ENCODE measurements at regions not wholly inside any gene's neighbourhood (a gene's known extent, or its start where the extent isn't known, plus 50 kb on each side); places are given as distances from the start of the nearest gene placed in this dataset.

- Histone ChIP-seq H3K27me3 (no peaks in the 10 kb centered on the region), H3K9me3 (replicated peaks) (no peaks in the 10 kb centered on the region), H3K4me1 (no peaks in the 10 kb centered on the region)
Measured at GRCh38 chr6:20326422-20326728, 75.3 kb upstream of the E2F3 start.

GRCh38 chr6:20327141-20327540, 74.5 kb upstream of the E2F3 start:
- no peaks in the 10 kb centered on the region for H3K9me3 ChIP-seq (replicated peaks)
- no peaks in the 10 kb centered on the region for H3K27me3 ChIP-seq
- H3K4me1 ChIP-seq, result no peaks in the 10 kb centered on the region
- no peak overlapping the region for H3K4me3 ChIP-seq
- H3K36me3 ChIP-seq, result no peaks in the 10 kb centered on the region
- DNase-seq, result no peak
- H3K27ac ChIP-seq, result no peak overlapping the region

More at GRCh38 chr6:20326422-20326728, 75.3 kb upstream of the E2F3 start:
- no peak overlapping the region for H3K27ac ChIP-seq
- DNase-seq, result no peak
- no peaks in the 10 kb centered on the region for H3K36me3 ChIP-seq
- no peak overlapping the region for H3K4me3 ChIP-seq

GRCh38 chr6:20328266-20328923, 73.3 kb upstream of the E2F3 start:
- Histone ChIP-seq H3K9me3 (replicated peaks) (no peaks in the 10 kb centered on the region), H3K27ac (no peak overlapping the region), H3K4me3 (no peak overlapping the region), H3K4me1 (no peaks in the 10 kb centered on the region), H3K36me3 (no peaks in the 10 kb centered on the region), H3K27me3 (no peaks in the 10 kb centered on the region)
- DNase-seq, result no peak

GRCh38 chr6:20328924-20329300, 72.8 kb upstream of the E2F3 start:
- no peak overlapping the region for H3K4me3 ChIP-seq
- H3K9me3 ChIP-seq (replicated peaks), result no peaks in the 10 kb centered on the region
- H3K36me3 ChIP-seq, result no peaks in the 10 kb centered on the region
- no peak for DNase-seq
- H3K4me1 ChIP-seq, result no peaks in the 10 kb centered on the region
- no peaks in the 10 kb centered on the region for H3K27me3 ChIP-seq
- no peak overlapping the region for H3K27ac ChIP-seq

- Histone ChIP-seq H3K27ac (no peak overlapping the region), H3K36me3 (no peaks in the 10 kb centered on the region), H3K4me3 (no peak overlapping the region), H3K9me3 (replicated peaks) (no peaks in the 10 kb centered on the region), H3K4me1 (no peaks in the 10 kb centered on the region), H3K27me3 (no peaks in the 10 kb centered on the region)
- DNase-seq, result no peak
Measured at GRCh38 chr6:20331042-20331441, 70.6 kb upstream of the E2F3 start.

- Histone ChIP-seq H3K27me3 (no peaks in the 10 kb centered on the region), H3K27ac (no peak overlapping the region)
- DNase-seq, result no peak
Measured at GRCh38 chr6:20331625-20332024, 70.1 kb upstream of the E2F3 start.

GRCh38 chr6:20332441-20333006, 69.2 kb upstream of the E2F3 start:
- Histone ChIP-seq H3K4me3 (no peak overlapping the region), H3K36me3 (no peaks in the 10 kb centered on the region), H3K27me3 (no peaks in the 10 kb centered on the region), H3K4me1 (no peaks in the 10 kb centered on the region), H3K9me3 (replicated peaks) (no peaks in the 10 kb centered on the region), H3K27ac (no peak overlapping the region)
- no peak for DNase-seq

More at GRCh38 chr6:20331625-20332024, 70.1 kb upstream of the E2F3 start:
- Histone ChIP-seq H3K4me1 (no peaks in the 10 kb centered on the region), H3K36me3 (no peaks in the 10 kb centered on the region), H3K4me3 (no peak overlapping the region), H3K9me3 (replicated peaks) (no peaks in the 10 kb centered on the region)

- Histone ChIP-seq H3K9me3 (replicated peaks) (no peaks in the 10 kb centered on the region), H3K27ac (no peak overlapping the region), H3K4me1 (no peaks in the 10 kb centered on the region)
Measured at GRCh38 chr6:20333721-20334269, 67.9 kb upstream of the E2F3 start.

GRCh38 chr6:20334334-20334733, 67.3 kb upstream of the E2F3 start:
- no peak for DNase-seq
- H3K27ac ChIP-seq, result no peak overlapping the region

More at GRCh38 chr6:20333721-20334269, 67.9 kb upstream of the E2F3 start:
- no peak for DNase-seq
- Histone ChIP-seq H3K4me3 (no peak overlapping the region), H3K27me3 (no peaks in the 10 kb centered on the region), H3K36me3 (no peaks in the 10 kb centered on the region)

GRCh38 chr6:20334962-20335361, 66.7 kb upstream of the E2F3 start:
- Histone ChIP-seq H3K36me3 (no peaks in the 10 kb centered on the region), H3K27ac (no peak overlapping the region), H3K9me3 (replicated peaks) (no peaks in the 10 kb centered on the region), H3K27me3 (no peaks in the 10 kb centered on the region), H3K4me3 (no peak overlapping the region), H3K4me1 (no peaks in the 10 kb centered on the region)
- DNase-seq, result no peak

More at GRCh38 chr6:20334334-20334733, 67.3 kb upstream of the E2F3 start:
- Histone ChIP-seq H3K9me3 (replicated peaks) (no peaks in the 10 kb centered on the region), H3K4me1 (no peaks in the 10 kb centered on the region), H3K27me3 (no peaks in the 10 kb centered on the region), H3K4me3 (no peak overlapping the region), H3K36me3 (no peaks in the 10 kb centered on the region)

GRCh38 chr6:20335872-20336271, 65.8 kb upstream of the E2F3 start:
- H3K4me1 ChIP-seq, result peaks cover 3% of the 10 kb centered on the region; the same call in 1 of the 2 replicates
- no peaks in the 10 kb centered on the region for H3K36me3 ChIP-seq
- no peaks in the 10 kb centered on the region for H3K27me3 ChIP-seq
- H3K9me3 ChIP-seq (replicated peaks), result no peaks in the 10 kb centered on the region
- H3K27ac ChIP-seq, result no peak overlapping the region
- DNase-seq, result no peak
- H3K4me3 ChIP-seq, result no peak overlapping the region

GRCh38 chr6:20338156-20338555, 63.5 kb upstream of the E2F3 start:
- H3K27ac ChIP-seq, result no peak overlapping the region
- no peaks in the 10 kb centered on the region for H3K27me3 ChIP-seq
- peaks cover 3% of the 10 kb centered on the region; the same call in 1 of the 2 replicates for H3K4me1 ChIP-seq
- no peak for DNase-seq
- no peak overlapping the region for H3K4me3 ChIP-seq
- H3K9me3 ChIP-seq (replicated peaks), result no peaks in the 10 kb centered on the region
- no peaks in the 10 kb centered on the region for H3K36me3 ChIP-seq

- Histone ChIP-seq H3K4me1 (peaks cover 3% of the 10 kb centered on the region; the same call in 1 of the 2 replicates), H3K4me3 (no peak overlapping the region), H3K27me3 (no peaks in the 10 kb centered on the region), H3K9me3 (replicated peaks) (no peaks in the 10 kb centered on the region), H3K36me3 (no peaks in the 10 kb centered on the region), H3K27ac (no peak overlapping the region)
- peak; percentile 76 to 79 for DNase-seq
Measured at GRCh38 chr6:20340068-20340848, 61.4 kb upstream of the E2F3 start.

GRCh38 chr6:20341096-20341495, 60.6 kb upstream of the E2F3 start:
- H3K4me1 ChIP-seq, result peaks cover 3% of the 10 kb centered on the region; the same call in 1 of the 2 replicates
- no peak overlapping the region for H3K4me3 ChIP-seq
- H3K27ac ChIP-seq, result no peak overlapping the region
- H3K9me3 ChIP-seq (replicated peaks), result no peaks in the 10 kb centered on the region
- H3K36me3 ChIP-seq, result no peaks in the 10 kb centered on the region
- DNase-seq, result no peak
- no peaks in the 10 kb centered on the region for H3K27me3 ChIP-seq

- H3K4me3 ChIP-seq, result no peak overlapping the region
- no peaks in the 10 kb centered on the region for H3K27me3 ChIP-seq
- H3K27ac ChIP-seq, result no peak overlapping the region
- H3K9me3 ChIP-seq (replicated peaks), result no peaks in the 10 kb centered on the region
- no peaks in the 10 kb centered on the region for H3K36me3 ChIP-seq
- peaks cover 3% of the 10 kb centered on the region; the same call in 1 of the 2 replicates for H3K4me1 ChIP-seq
- no peak for DNase-seq
Measured at GRCh38 chr6:20341564-20341963, 60.1 kb upstream of the E2F3 start.

Measured in SJCRH30 (cell line).